Kidney tubule cell (primary cell): ENCODE measurements at regions not wholly inside any gene's neighbourhood (a gene's known extent, or its start where the extent isn't known, plus 50 kb on each side); places are given as distances from the start of the nearest gene placed in this dataset.

ENCODE experiments used
- DNase-seq: peaks from one replicate; pipeline ENCODE4 v3.0.0-alpha.2; 2018; ENCODE audit warnings: low spot score

DNA sequence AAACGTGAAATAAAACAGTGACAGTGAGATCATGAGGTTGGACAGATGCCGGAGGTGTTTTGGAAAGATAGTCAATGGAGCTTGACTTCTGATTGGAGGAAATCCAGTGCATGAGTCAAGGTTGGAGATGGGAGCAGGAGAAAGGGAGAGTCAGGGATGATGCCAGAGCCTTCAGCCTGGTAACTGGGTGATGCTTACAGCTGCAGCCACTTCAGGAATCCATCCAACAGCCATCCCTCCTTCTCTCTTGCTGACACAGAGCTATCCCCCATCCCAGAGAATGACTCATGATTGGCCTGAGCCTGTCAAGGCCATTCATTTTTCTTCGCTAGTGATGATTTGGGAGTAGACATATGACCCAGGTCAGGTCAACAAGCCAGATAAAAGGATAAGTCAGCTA lies 112.8 kb downstream of the SAMD5 start:
- peak; percentile 72 for DNase-seq

DNA sequence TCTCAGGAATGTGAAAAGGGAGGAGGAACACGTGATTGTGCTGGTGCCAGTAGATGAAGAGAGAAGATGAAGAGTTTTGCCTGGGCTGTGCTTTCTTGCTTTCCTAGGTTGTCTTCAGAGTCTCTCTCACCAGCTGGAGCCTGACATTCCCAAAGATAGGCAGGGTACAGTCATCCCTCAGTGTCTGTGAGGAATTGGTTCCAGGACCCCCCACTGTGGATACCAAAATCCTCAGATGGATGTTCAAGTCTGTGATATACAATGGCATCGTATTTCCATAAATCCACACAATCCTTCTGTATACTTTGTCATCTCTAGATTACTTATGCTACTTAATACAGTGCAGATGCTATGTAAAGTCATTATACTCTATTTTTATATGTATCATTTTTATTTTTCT lies 113.5 kb downstream of the SAMD5 start:
- DNase-seq, result no peak

DNA sequence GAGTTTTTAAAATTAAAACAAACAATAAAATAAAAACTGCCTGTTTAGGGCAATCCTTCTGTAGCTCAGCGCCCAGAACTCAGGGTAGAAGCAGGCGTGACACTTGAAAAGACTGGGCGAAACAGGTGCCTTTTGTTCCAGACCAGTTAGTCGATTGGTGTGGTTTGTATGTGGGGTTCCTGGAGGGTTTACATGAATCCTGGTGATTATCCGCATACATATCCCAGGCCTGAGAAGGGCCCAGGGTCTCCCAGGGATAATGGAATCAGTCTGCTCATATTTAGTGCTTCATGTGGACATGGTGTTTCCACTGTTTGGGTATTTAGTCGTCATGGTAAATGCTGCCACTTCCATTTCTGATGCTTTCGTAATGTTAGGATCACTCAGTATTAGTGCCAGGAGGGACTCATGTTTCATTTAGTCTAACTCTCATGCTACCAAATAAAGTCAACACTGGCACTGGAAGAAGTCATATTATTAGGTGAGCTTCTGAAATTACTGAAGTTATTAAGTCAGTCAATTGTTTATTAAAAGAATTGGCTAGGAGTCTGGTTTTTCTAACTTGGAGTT lies 116.5 kb downstream of the SAMD5 start:
- no peak for DNase-seq

DNA sequence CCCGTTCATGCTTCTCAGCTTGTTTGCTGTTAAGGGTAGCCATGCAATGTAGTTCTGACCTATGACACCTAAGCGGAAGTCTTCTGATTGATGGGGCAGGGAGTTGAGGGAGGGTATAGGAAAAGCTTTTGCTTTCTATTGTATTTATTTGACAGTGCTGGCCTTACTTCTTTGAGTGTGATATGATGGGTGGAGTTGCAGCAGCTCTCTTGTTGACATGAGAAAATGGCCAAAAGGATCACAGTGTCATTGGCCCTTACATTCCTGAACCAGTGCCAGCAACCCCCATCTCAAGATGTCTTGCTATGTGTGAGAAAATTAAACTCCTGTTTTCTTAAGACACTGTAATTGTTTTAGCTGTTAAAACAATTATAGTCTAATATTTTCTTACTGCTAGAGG lies 117.5 kb downstream of the SAMD5 start:
- no peak for DNase-seq

DNA sequence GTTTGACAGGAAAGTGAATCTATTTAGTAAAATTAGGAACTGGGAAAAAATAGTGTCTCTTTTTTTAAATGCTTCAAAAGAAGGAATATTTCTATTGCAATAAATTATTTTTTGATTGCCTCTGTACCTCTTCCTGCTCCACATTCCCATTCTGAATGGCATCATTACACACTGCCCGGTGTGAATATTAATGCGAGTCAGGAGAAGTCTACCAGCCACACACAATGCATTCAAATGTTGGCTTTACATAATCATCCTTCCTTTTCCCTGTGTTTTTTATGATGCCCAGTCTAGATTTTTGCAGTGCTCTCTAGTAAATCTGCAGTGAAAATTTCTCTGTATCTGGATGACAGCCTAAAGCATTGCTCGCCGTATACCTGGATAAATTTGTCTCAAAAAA lies 118.9 kb downstream of the SAMD5 start:
- DNase-seq, result no peak

DNA sequence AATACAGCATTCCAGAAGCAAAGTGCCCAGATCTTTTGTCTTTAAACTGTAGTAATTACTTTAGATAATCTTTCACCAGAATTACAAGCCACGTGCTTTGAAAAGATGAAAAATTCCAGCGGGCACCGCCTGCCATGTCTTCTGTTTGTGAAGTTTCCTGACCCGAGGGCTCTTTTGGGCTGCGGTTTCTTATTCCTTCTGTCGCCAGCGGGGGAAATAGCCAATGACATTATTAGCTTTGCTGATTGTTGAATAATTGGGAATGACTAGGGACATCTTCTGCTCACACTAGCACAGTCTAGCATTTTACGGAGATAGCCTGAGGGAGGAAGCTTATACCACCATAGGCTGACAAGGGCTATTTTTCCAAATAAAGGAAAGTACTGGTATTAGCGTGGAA lies 124.7 kb downstream of the SAMD5 start:
- no peak for DNase-seq

DNA sequence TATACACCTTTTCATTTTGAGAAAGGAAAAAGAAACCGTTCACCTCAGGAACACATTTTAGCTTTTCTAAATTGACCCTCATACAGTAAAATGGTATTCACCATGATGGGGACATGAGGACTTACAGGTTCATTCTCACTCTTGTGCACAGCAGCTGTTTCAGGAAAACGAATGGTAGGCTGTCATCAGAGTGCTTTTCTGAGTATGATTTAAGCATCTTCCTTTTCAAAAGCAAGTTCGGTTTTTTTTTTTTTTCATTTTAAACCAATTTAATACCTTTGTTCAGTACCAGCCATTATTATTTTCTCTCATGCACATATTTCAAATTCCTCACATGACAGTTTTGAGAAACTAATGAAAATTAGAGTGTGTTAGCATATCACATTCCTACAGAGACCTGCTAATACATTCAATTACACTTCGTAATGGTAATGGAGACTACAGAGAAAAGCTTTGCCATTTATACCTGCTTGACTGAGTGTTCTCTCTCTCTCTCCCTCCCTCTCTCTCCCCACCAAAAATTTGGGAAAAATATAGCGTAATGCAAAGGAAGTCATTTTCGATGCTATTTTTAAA lies 129.2 kb downstream of the SAMD5 start:
- no peak for DNase-seq

DNA sequence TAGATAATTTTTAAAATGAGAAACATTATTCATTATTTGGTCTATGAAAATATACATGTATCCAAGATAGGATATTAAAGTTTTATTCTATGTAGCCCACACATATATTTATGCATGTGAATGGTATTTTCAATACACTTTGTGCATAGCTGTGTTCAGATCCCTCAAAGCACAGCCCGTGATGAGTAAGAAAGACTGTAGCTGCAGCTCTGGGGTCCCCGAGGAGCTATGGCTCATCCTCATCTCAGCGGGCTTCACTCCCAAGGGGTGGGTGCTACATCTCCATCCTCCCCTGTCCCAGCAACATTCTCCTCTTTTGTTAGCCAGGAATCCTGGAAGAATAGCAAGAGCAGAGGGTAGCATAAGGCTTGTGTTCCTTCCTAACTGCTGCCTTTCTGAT lies 130.8 kb downstream of the SAMD5 start:
- no peak for DNase-seq

DNA sequence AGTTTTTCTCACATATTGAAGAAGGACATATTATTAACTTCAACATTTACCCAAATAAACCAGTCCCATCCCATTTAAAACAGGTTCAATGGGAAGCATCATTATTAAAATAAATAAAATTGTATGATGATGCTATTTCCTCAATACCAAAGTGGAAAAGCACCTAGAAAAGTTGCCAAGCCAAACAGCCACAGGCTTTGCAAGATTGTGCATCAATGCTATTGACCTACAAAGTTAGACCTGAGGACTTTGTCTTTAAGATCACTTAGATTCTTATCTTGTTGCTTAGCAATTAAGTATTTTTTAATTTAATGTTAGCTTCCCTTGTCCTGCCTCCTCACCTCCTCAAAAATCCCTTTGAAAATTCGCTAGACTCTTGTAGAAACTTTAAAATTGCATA lies 132.1 kb downstream of the SAMD5 start:
- DNase-seq, result no peak

DNA sequence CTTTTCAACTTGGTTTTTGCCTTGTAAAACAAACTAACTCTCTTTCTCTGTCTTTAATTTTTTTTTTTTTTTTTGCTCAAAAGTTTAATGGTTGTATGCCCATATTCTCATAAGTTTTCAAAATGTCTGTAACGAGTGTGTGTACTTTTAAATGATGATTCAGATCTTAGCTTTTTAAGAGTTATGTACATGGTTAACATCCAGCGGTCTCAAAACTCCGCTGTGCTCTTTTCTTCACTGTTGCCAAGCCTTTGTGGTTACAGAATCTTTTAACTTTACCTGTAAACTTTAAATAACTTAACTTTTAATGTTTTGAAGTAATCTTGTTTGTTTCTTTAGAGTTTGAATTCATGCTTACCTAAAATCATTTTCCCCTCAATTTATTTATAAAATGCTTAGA lies 133.0 kb downstream of the SAMD5 start:
- no peak for DNase-seq

DNA sequence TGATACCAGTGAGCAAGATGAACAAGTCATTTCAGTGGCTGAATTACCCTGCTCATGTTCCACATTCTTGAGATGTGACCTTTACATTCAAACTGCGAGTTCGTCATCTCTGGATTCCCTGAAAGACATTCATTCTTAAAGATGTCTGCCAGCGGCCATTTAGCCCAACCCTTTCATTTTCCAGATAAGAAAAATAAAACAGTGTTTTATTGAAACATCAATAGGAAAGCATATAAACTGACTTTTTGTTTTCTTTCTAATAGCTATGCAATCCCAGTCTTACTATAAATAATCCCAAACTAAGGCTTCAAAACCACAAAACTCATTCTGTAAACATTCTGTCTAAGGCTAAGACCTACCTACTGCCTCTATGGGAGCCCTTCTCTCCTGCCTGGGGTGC lies 134.0 kb downstream of the SAMD5 start:
- DNase-seq, result no peak

DNA sequence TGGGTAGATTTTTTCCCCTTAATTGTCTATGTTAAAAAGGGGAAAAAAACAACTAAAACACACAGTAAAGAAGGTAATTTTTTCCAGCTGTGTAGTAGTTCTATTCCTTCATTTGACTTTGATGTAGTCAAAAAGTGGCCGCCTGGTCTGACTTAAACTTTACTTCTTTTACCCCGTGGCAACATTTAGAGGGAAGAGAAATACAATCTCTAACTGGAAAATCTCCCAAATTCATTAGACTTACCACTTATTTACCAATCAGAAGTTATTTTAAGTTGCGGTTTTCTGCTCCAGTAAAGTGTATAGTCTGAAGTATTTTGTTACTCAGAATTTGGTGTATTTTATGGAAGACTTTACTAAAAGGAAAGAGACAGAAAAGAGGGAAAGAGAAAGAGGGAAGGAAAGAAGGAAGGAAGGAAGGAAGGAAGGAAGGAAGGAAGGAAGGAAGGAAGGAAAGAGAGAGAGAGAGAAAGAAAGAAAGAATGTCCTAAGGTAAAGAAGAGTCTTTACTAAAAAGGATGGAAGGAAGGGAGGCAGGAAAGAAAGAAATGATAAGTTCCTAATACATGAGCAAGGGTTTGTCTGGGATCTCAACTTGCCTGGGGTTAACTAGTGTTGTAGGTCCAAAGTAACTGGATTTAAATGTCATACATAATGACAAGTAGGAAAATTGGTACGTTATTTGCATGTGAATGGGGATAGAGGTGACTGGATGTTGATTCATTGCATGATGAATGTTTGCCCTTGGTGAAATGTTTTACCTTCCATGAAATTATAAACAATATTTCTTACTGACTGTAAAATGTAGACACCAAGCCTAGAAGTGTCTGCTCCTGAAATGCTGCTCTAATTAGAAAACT lies 135.1 kb downstream of the SAMD5 start:
- no peak for DNase-seq

DNA sequence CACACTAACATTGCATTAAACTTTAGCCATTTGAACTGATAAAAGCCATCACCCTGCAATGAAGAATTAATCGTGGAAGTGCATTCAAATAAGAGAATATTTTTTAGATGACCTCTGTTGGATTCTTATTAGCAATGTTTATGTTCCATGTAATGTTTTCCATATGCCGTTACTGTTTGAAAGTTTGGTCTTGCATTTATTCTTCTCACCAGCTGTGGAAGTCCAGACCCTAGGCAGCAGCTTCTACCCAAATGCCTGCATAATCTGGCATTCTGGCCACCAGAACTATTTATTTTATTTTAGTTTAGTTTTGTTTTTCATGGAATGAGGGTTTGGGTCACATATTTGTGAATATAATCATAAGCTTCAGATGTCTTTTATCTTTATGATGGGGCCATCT lies 140.4 kb downstream of the SAMD5 start:
- DNase-seq, result no peak

DNA sequence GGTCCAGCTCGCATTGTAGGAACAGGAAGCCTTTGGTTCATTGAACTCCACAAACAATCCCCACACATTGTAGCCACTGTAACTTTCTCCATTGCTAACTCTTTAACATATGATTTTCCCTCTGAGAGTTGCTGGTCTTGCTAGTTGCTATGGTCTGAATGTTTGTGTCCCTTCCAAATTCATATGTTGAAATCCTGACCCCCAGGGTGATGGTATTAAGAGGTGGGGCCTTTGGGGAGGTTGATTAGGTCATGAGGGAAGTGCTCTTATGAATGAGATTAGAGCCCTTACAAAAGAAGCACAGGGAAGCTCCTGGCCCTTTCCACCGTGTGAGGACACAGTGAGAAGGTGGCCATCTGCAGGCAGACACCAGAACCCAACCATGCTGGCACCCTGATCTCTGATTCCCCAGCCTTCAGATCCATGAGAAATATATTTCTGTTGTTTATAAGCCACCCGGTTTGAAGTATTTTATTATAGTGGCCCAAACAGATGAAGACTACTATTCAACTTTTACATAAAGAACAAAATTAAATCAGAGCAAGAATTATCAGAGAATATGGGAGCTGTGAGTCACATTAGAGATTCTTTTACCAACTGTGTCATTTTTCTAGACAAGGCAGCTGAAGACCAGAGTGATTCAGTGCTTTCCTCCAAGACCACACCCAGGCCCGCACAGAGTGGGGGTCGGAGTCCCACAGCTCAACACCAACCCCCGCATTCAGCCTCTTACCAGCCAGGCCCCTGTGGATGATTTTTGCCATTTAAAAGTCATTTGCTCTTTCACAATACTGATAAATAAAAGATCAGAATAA lies 143.0 kb downstream of the SAMD5 start:
- peak; percentile 30 for DNase-seq

DNA sequence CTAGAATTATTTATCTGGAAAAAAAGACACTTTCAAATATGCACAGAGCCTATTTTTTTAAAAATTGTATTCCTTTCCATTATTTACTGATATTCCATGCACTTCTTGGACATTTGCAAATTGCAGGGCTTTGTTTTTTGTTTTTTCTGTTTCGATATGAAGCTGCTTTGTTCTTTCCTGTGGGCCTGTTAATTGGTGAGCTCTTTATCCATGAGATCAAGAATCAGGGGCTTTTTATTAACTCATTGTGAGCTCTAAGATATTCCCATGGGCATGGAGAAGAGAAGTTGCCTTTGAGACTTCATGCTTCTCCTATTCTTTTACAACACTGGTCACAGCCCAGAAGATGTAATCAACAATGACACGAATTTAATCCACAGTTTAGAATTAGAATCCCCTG lies 145.1 kb downstream of the SAMD5 start:
- DNase-seq, result no peak

DNA sequence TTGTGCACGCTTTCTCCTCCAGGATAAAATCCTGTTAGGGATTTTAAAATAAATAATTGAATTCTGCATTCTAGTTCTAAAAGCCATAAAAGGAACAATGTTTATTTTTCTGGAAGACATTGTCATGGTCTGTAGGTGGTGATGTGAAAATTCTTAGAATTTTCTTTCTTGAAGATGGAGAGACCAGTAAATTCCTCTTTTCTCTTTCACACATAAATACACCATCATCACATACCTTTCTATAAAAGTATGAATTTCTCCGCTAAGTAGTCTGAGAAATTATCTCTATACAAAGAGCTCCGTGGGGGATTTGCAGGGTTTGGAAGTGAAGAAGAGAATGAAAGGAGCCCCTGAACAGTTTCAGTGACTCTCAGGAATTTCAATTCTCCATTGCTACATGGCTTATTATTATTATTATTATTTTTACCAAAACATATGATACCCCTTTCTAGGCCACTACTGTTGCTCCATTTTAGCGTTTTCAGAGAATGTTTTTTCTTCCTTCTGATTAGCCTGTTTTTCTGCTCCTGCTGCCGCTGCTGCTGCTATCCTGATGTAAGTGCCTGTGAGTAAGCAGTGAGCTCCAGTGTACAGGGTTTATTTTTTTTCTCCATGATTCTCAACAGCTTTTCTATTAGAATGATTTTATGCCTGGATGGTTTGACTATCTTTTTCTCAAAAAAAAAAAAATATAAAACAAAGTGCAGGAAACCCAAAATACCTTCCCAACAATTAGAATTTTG lies 145.8 kb downstream of the SAMD5 start:
- no peak for DNase-seq

DNA sequence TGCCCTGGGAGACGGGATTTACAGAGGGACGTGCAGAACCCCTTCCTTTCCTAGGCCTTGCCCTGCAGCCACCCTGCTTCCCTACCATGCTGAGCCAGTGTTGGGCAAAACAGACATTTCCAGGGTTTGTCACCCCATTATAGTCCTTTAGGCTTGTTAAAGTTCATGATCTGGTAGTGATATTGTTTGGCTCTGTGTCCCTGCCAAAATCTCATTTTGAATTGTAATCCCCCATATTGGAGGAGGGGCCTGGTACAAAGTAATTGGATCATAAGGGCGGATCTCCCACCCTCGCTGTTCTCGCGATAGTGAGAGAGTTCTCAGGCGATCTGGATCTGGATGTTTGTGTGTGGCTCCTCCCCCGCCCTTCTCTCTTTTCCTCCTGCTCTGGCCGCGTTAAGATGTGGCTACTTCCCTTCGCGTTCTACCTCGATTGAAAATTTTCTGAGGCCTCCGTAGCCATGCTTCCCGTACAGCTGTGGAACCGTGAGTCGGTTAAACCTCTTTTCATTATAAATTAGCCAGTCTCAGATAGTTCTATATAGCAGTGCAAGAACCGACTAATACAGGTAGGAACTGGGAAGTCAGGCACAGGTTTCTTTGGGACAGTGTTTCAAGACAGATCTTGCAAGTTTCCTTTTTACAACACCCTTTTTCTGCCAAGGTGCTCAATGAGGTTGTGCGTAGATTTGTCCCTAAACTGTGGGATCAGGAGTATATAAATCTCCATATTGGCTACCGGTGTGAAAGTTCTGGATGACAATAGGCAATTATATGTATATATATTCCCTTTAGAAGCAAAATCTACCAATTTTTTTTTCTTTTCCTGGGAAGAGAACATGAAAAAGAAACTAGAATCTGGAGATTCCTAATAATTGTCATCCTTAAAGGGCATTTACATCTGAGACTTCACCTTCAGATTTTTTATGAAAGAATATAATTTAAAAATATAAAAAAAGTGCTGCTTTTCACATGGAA lies 152.1 kb downstream of the SAMD5 start:
- no peak for DNase-seq

DNA sequence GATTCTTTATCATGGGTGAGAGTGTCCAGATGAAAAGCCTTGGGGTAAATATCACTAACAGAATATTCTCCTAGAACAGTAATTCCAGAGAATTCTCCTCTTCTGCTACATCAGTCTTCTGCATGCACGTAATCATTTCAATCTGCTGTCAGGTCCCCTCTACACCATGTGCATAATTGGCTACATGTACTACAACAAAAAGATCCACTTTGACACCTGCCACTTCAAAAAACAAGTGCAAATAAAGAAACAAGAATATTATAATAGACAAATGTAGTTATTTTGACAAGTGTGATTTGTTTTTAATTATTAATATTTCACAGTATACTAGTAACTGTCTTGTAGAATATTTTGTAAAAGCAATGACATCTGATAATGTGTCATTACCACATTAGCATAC lies 154.2 kb downstream of the SAMD5 start:
- DNase-seq, result no peak

DNA sequence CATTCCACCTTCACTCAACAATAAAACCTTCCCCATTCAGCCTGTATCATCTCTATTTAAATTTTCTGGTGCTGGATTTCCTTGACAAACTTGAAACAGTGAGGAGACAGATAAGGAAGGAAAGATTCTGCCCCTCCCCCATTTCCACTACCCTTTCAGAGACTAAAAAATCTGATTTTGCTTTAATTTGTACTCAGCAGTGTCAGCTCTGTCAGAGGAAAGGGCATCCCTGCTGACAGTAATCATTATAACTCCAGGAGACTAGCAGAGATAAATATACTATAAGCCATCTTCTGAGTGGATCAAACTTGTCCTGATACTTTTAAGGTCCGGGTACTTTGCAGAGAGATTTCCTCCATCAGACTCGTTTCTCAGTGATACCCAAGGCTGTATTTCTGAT lies 155.6 kb downstream of the SAMD5 start:
- DNase-seq, result no peak

DNA sequence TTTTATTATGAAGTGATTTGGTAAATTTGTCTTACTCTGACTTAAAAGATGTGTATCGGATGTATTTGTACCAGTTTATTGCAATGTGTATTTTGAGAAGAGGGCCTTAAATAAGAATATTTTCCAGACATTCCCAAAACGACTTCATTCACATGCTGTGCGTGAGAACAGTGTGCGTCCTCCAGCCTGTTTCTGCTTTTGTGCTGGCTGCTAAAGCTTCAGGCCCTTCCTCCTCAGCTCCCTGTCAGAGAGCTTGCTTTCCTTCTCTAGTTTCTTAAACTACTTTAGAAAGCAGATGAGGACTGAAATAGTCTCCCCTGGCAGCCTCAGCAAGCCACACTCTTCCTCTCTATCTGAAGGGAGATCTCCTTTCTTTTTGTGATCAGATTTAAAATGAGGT lies 157.8 kb downstream of the SAMD5 start:
- no peak for DNase-seq

DNA sequence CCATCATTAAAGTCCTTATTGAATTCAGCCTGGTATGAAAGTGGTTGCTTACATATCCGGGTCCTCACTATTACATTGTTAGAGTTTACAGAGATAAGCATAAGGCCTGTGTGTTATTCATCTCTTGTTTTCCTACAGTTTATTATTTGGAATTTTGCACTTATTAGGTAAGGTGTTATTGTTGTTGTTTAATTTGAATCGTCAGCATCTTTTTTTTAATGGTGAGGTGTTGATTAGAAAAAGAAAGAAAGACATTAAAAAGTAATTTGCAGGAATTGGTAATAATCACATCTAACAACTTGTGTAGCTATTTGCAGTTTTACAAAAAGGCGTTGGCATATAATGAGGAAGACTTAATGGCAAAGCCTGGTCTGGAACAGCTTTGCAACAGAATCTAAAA lies 158.6 kb downstream of the SAMD5 start:
- DNase-seq, result no peak
